Spleen (tissue), 7 donors: ENCODE measurements at regions not wholly inside any gene's neighbourhood (a gene's known extent, or its start where the extent isn't known, plus 50 kb on each side); places are given as distances from the start of the nearest gene placed in this dataset.

Experiments used
- POLR2A ChIP-seq, 3 donors: fragments of 450-650 bp; IDR thresholded peaks; one replicate each; pipeline ENCODE4 v1.5.1; 2017; ENCODE audit warnings: antibody characterized with exemption in 3 of 3, mild to moderate bottlenecking in 1 of 3
- TF ChIP-seq, protein P1 (sequence below), 11 experiments: fragments of 200-600 bp in 7 of 11; fragments of 450-650 bp in 4 of 11; sonication (generic) in 4 of 11; IDR thresholded peaks in 8 of 11; conservative IDR thresholded peaks in 3 of 11; 1 replicate in 7 of 11; 2 replicates in 4 of 11; pipeline versions ENCODE4 v1.4.0 to v1.8.0; 2016 to 2021; ENCODE audit warnings: antibody characterized with exemption in 11 of 11, inconsistent platforms in 4 of 11, mild to moderate bottlenecking in 1 of 11
- donor health status: DM: no; HTN: no; CAD: no; lungs with moderate emphysema.
- donor health status: DM: no; HTN: no; CAD: no.
- donor health status: DM: no; HTN: no; CAD: no.

GRCh38 chr2:116819355-116819754, 995.1 kb upstream of the DDX18 start:
- TF ChIP-seq, protein P1, sequence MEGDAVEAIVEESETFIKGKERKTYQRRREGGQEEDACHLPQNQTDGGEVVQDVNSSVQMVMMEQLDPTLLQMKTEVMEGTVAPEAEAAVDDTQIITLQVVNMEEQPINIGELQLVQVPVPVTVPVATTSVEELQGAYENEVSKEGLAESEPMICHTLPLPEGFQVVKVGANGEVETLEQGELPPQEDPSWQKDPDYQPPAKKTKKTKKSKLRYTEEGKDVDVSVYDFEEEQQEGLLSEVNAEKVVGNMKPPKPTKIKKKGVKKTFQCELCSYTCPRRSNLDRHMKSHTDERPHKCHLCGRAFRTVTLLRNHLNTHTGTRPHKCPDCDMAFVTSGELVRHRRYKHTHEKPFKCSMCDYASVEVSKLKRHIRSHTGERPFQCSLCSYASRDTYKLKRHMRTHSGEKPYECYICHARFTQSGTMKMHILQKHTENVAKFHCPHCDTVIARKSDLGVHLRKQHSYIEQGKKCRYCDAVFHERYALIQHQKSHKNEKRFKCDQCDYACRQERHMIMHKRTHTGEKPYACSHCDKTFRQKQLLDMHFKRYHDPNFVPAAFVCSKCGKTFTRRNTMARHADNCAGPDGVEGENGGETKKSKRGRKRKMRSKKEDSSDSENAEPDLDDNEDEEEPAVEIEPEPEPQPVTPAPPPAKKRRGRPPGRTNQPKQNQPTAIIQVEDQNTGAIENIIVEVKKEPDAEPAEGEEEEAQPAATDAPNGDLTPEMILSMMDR (IDR thresholded peaks at IDR 0.05 in 8 of 11, conservative IDR thresholded peaks at IDR 0.05 in 3 of 11) = no peak
- no peak for TF ChIP-seq POLR2A (IDR thresholded peaks at IDR 0.05)
